CD4-positive, alpha-beta T cell (primary cell): ENCODE measurements at regions not wholly inside any gene's neighbourhood (a gene's known extent, or its start where the extent isn't known, plus 50 kb on each side); places are given as distances from the start of the nearest gene placed in this dataset.

Source experiments
- ATAC-seq: fragments of 200-7000 bp; cut with Tn5 transposase; one replicate; pipeline ENCODE4 v1.10.0; 2022; ENCODE audit warnings: mild to moderate bottlenecking; ENCODE audit not compliant: poor library complexity
- CTCF ChIA-PET: fragments of 350-600 bp; sonication (Branson Sonifier 250); formaldehyde crosslinking; loops from one replicate; lab custom pipeline; 2021; ENCODE audit warnings: antibody characterized with exemption, inconsistent platforms; lab: Charles Lee
- POLR2A ChIA-PET: fragments of 350-600 bp; sonication (Branson Sonifier 250); formaldehyde crosslinking; loops from one replicate; lab custom pipeline; 2021; ENCODE audit warnings: antibody characterized with exemption, inconsistent platforms; lab: Charles Lee
- DNase-seq, 14 experiments: peaks; one replicate each; pipeline ENCODE4 v3.0.0-alpha.2; 2013 to 2020; ENCODE audit warnings: mixed read lengths in 2 of 14
- H3K27ac ChIP-seq, 2 donors: one replicate each; pipeline versions ENCODE4 v1.5.1 to v1.7.0; 2013; ENCODE audit warnings: low read length in 2 of 2, low read depth in 1 of 2, mild to moderate bottlenecking in 1 of 2
- H3K27me3 ChIP-seq, 2 experiments: 1 replicate in 1 of 2; 2 replicates in 1 of 2; pipeline versions ENCODE4 v1.6.1 to v1.7.0; 2013; ENCODE audit warnings: low read length in 2 of 2, control low read depth in 1 of 2, mild to moderate bottlenecking in 1 of 2, moderate library complexity in 1 of 2; ENCODE audit not compliant: insufficient read depth in 2 of 2, control insufficient read depth in 1 of 2
- H3K36me3 ChIP-seq: one replicate; pipeline ENCODE4 v1.6.1; 2013; ENCODE audit warnings: low read length, control low read depth; ENCODE audit not compliant: insufficient read depth
- H3K4me1 ChIP-seq: one replicate; pipeline ENCODE4 v1.6.1; 2013; ENCODE audit warnings: low read length, control low read depth; ENCODE audit not compliant: insufficient read depth
- H3K4me3 ChIP-seq: one replicate; pipeline ENCODE4 v1.5.1; 2013; ENCODE audit warnings: mild to moderate bottlenecking, low read length, moderate library complexity
- H3K9me3 ChIP-seq, 2 experiments: 1 replicate in 1 of 2; 2 replicates in 1 of 2; pipeline versions ENCODE4 v1.6.1 to v1.7.0; 2013; ENCODE audit warnings: low read length in 2 of 2, mild to moderate bottlenecking in 2 of 2, control low read depth in 1 of 2, moderate library complexity in 1 of 2; ENCODE audit not compliant: control insufficient read depth in 1 of 2, insufficient read depth in 1 of 2
- H3K27ac Mint-ChIP-seq: one replicate; pipeline ENCODE4 v1.8.0; 2020; ENCODE audit warnings: mixed read lengths
- H3K27me3 Mint-ChIP-seq: one replicate; pipeline ENCODE4 v1.8.0; 2021; ENCODE audit warnings: mixed read lengths
- H3K36me3 Mint-ChIP-seq: one replicate; pipeline ENCODE4 v1.8.0; 2021; ENCODE audit warnings: low read depth, mixed read lengths
- H3K4me1 Mint-ChIP-seq: one replicate; pipeline ENCODE4 v1.8.0; 2021; ENCODE audit warnings: low read depth, mixed read lengths
- H3K4me3 Mint-ChIP-seq: one replicate; pipeline ENCODE4 v1.8.0; 2020; ENCODE audit warnings: mild to moderate bottlenecking, mixed read lengths
- H3K9me3 Mint-ChIP-seq: one replicate; pipeline ENCODE4 v1.8.0; 2020; ENCODE audit warnings: mixed read lengths
- CTCF ChIP-seq: fragments of 200-600 bp; IDR thresholded peaks from one replicate; pipeline ENCODE4 v1.8.0; 2022; ENCODE audit warnings: antibody characterized with exemption, mild to moderate bottlenecking
- intact Hi-C, 2 experiments: fragments of 100-400 bp; cut with DNase I in 1 of 2; cut with micrococcal nuclease in 1 of 2; formaldehyde crosslinking; loops; one replicate each; pipeline versions ENCODE4 v1.15.1 to v1.9.0; 2023 to 2025; cut with DNase I, micrococcal nuclease

- H3K36me3 ChIP-seq, result no peaks in the 10 kb centered on the region
- no peak overlapping the region for H3K4me3 ChIP-seq
- Mint-ChIP-seq H3K27ac (no peak overlapping the region), H3K36me3 (no peaks in the 10 kb centered on the region), H3K9me3 (peaks cover 2% of the 10 kb centered on the region), H3K4me3 (no peak overlapping the region), H3K4me1 (no peaks in the 10 kb centered on the region), H3K27me3 (no peaks in the 10 kb centered on the region)
- no peak overlapping the region for H3K27ac ChIP-seq
- TF ChIP-seq CTCF, result no peak
- ChIA-PET POLR2A (no interaction called here), CTCF (no interaction called here)
- ATAC-seq (no peak), DNase-seq (no peak)
- peaks cover 0 to 3% of the 10 kb centered on the region in 2 experiments for H3K9me3 ChIP-seq
- intact Hi-C loops, result no loop called here
- no peaks in the 10 kb centered on the region for H3K4me1 ChIP-seq
- H3K27me3 ChIP-seq, result no peaks in the 10 kb centered on the region
These were observed 1781.9 kb upstream of the MIR17HG start for GRCh38 chr13:89565476-89566100.

- Mint-ChIP-seq H3K9me3 (peaks cover 6% of the 10 kb centered on the region), H3K4me3 (no peak overlapping the region), H3K4me1 (no peaks in the 10 kb centered on the region), H3K36me3 (no peaks in the 10 kb centered on the region), H3K27me3 (no peaks in the 10 kb centered on the region), H3K27ac (no peak overlapping the region)
- Histone ChIP-seq H3K9me3 (peaks cover 0 to 3% of the 10 kb centered on the region in 2 experiments), H3K4me3 (no peak overlapping the region), H3K36me3 (no peaks in the 10 kb centered on the region), H3K27ac (no peak overlapping the region), H3K27me3 (no peaks in the 10 kb centered on the region), H3K4me1 (no peaks in the 10 kb centered on the region)
- intact Hi-C loops, result no loop called here
- no peak for ATAC-seq
- no peak for DNase-seq
- ChIA-PET CTCF (interaction anchor here (1.6 kb wide), 1 partner anchor 14 kb away, joined by 3 read pairs; no protein-coding TSS in a partner anchor), POLR2A (no interaction called here)
- TF ChIP-seq CTCF, result no peak
These were observed 1780.5 kb upstream of the MIR17HG start for GRCh38 chr13:89567025-89567424.

GRCh38 chr13:89568276-89568675 lies 1779.2 kb upstream of the MIR17HG start:
- Histone ChIP-seq H3K9me3 (peaks cover 0 to 3% of the 10 kb centered on the region in 2 experiments), H3K4me3 (no peak overlapping the region), H3K27me3 (no peaks in the 10 kb centered on the region), H3K27ac (no peak overlapping the region), H3K4me1 (no peaks in the 10 kb centered on the region), H3K36me3 (no peaks in the 10 kb centered on the region)
- H3K4me1 Mint-ChIP-seq, result no peaks in the 10 kb centered on the region
- no peaks in the 10 kb centered on the region for H3K36me3 Mint-ChIP-seq
- ChIA-PET CTCF (no interaction called here), POLR2A (no interaction called here)
- no peak for TF ChIP-seq CTCF
- no peak overlapping the region for H3K4me3 Mint-ChIP-seq
- no peaks in the 10 kb centered on the region for H3K27me3 Mint-ChIP-seq
- no peak overlapping the region for H3K27ac Mint-ChIP-seq
- H3K9me3 Mint-ChIP-seq, result peaks cover 10% of the 10 kb centered on the region
- intact Hi-C loops, result no loop called here
- no peak for ATAC-seq
- DNase-seq, result no peak
